A549 (cell line): ENCODE measurements at regions not wholly inside any gene's neighbourhood (a gene's known extent, or its start where the extent isn't known, plus 50 kb on each side); places are given as distances from the start of the nearest gene placed in this dataset.
A peak's percentile ranks its signal among the peaks of the same experiment; 100 is the strongest.

Source experiments
- ATAC-seq, 2 experiments: fragments of 200-7000 bp in 1 of 2; fragments of >200 bp in 1 of 2; cut with Nextera tagmentation in 1 of 2; cut with Tn5 transposase in 1 of 2; 3 replicates each; pipeline versions ENCODE4 v1.8.0 to v1.9.1; 2018 to 2020; ENCODE audit warnings: mild to moderate bottlenecking in 1 of 2, moderate library complexity in 1 of 2
- CTCF ChIA-PET: fragments of 300-600 bp; sonication (Branson Sonifier 250); formaldehyde crosslinking; extraction: SDS; loops from one replicate; lab custom pipeline; 2021; ENCODE audit warnings: antibody characterized with exemption, inconsistent platforms; lab: Yijun Ruan, JAX
- POLR2A ChIA-PET: fragments of 350-600 bp; formaldehyde crosslinking; extraction: SDS; loops from one replicate; lab custom pipeline; 2021; ENCODE audit warnings: antibody characterized with exemption, inconsistent platforms; lab: Yijun Ruan, JAX
- DNase-seq, 2 experiments: peaks; one replicate each; pipeline versions ENCODE4 v3.0.0 to v3.0.0-alpha.2; 2011 to 2016; ENCODE audit warnings: low read depth in 1 of 2, low spot score in 1 of 2
- FAIRE-seq: peaks from 2 replicates; lab custom pipeline; 2011; peaks lifted over from hg19 to GRCh38; lab: Jason Lieb, UNC
- H3K27ac ChIP-seq, 2 experiments: fragments of >200 bp; sonication (Bioruptor Twin); formaldehyde crosslinking; 3 replicates each; pipeline ENCODE4 v1.5.1; 2016 to 2017
- H3K4me1 ChIP-seq: fragments of >200 bp; sonication (Bioruptor Twin); formaldehyde crosslinking; 3 replicates; pipeline ENCODE4 v1.6.1; 2016
- H3K4me2 ChIP-seq: fragments of >200 bp; sonication (Bioruptor Twin); formaldehyde crosslinking; 3 replicates; pipeline ENCODE4 v1.6.1; 2016
- H3K4me3 ChIP-seq: fragments of >200 bp; sonication (Bioruptor Twin); formaldehyde crosslinking; 3 replicates; pipeline ENCODE4 v1.5.1; 2016
- H3K9me3 ChIP-seq: fragments of >200 bp; sonication (Bioruptor Twin); formaldehyde crosslinking; 3 replicates; pipeline ENCODE4 v1.6.1; 2016
- ATOH8 ChIP-seq: fragments of 250-450 bp; sonication (Bioruptor Pico); IDR thresholded peaks from 2 replicates; pipeline ENCODE4 v1.5.0; 2020; ENCODE audit warnings: low read depth, mild to moderate bottlenecking, moderate library complexity
- BHLHE40 ChIP-seq: IDR thresholded peaks from 2 replicates; pipeline ENCODE4 v1.6.1; 2012; ENCODE audit warnings: low read depth, low read length, inconsistent platforms
- CBX8 ChIP-seq: fragments of 200-600 bp; sonication (generic); IDR thresholded peaks from 2 replicates; pipeline ENCODE4 v1.6.1; 2016
- CTCF ChIP-seq: fragments of >200 bp; sonication (Bioruptor Twin); formaldehyde crosslinking; IDR thresholded peaks from 3 replicates; pipeline ENCODE4 v1.5.1; 2016
- EHMT2 ChIP-seq: fragments of 200-600 bp; sonication (generic); IDR thresholded peaks from 2 replicates; pipeline ENCODE4 v1.6.1; 2016; ENCODE audit warnings: antibody characterized with exemption, low read depth, mild to moderate bottlenecking, moderate library complexity
- EP300 ChIP-seq, 2 experiments: fragments of >200 bp; sonication (Bioruptor Twin); formaldehyde crosslinking; IDR thresholded peaks; 2 replicates in 1 of 2; 3 replicates in 1 of 2; pipeline ENCODE4 v1.6.1; 2016 to 2017
- ESRRA ChIP-seq: fragments of 150-350 bp; IDR thresholded peaks from 2 replicates; pipeline ENCODE4 v1.6.1; 2014; ENCODE audit warnings: mild to moderate bottlenecking, low read length, borderline replicate concordance
- FOSB ChIP-seq: fragments of 250-450 bp; sonication (Bioruptor Pico); IDR thresholded peaks from 2 replicates; pipeline ENCODE4 v1.5.0; 2020; ENCODE audit warnings: mild to moderate bottlenecking, moderate library complexity
- FOSL2 ChIP-seq, 2 experiments: fragments of 450-650 bp in 1 of 2; fragments of >200 bp in 1 of 2; sonication (Bioruptor Twin) in 1 of 2; formaldehyde crosslinking; IDR thresholded peaks; 2 replicates each; pipeline versions ENCODE4 v1.5.0 to v1.6.1; 2016 to 2020; ENCODE audit warnings: mild to moderate bottlenecking in 1 of 2, moderate library complexity in 1 of 2
- FOXS1 ChIP-seq: fragments of 250-450 bp; sonication (Bioruptor Pico); IDR thresholded peaks from 2 replicates; pipeline ENCODE4 v1.5.0; 2020; ENCODE audit warnings: mild to moderate bottlenecking, moderate library complexity
- GATA3 ChIP-seq: IDR thresholded peaks from 2 replicates; pipeline ENCODE4 v1.6.1; 2012; ENCODE audit warnings: borderline replicate concordance
- HDAC2 ChIP-seq: fragments of 200-600 bp; sonication (generic); IDR thresholded peaks from 2 replicates; pipeline ENCODE4 v1.6.1; 2016
- HOXA7 ChIP-seq: fragments of 250-450 bp; sonication (Bioruptor Pico); IDR thresholded peaks from 2 replicates; pipeline ENCODE4 v1.5.0; 2020; ENCODE audit warnings: mild to moderate bottlenecking, moderate library complexity
- HOXB13 ChIP-seq: fragments of 250-450 bp; sonication (Bioruptor Pico); IDR thresholded peaks from 2 replicates; pipeline ENCODE4 v1.5.0; 2020; ENCODE audit warnings: low read depth, mild to moderate bottlenecking, moderate library complexity
- HOXB5 ChIP-seq: fragments of 250-450 bp; sonication (Bioruptor Pico); IDR thresholded peaks from 2 replicates; pipeline ENCODE4 v1.5.0; 2020; ENCODE audit warnings: mild to moderate bottlenecking, moderate library complexity
- KDM5A ChIP-seq: fragments of 200-600 bp; sonication (generic); IDR thresholded peaks from 2 replicates; pipeline ENCODE4 v1.6.1; 2016; ENCODE audit warnings: antibody characterized with exemption, mild to moderate bottlenecking
- MAFK ChIP-seq: fragments of 450-650 bp; IDR thresholded peaks from 2 replicates; pipeline ENCODE4 v1.6.1; 2014; ENCODE audit not compliant: partially characterized antibody
- NR3C1 ChIP-seq: fragments of >200 bp; sonication (Bioruptor Twin); formaldehyde crosslinking; IDR thresholded peaks from 3 replicates; pipeline ENCODE4 v1.6.1; 2017
- POLR2A ChIP-seq: IDR thresholded peaks from 2 replicates; pipeline ENCODE4 v1.6.1; 2012; ENCODE audit warnings: mild to moderate bottlenecking, low read length
- RNF2 ChIP-seq: fragments of 200-600 bp; sonication (generic); IDR thresholded peaks from 2 replicates; pipeline ENCODE4 v1.6.1; 2016; ENCODE audit warnings: low read depth, mild to moderate bottlenecking, antibody characterized with exemption, moderate library complexity, borderline replicate concordance
- TP53 ChIP-seq: fragments of 250-450 bp; sonication (Bioruptor Pico); IDR thresholded peaks from 2 replicates; pipeline ENCODE4 v1.5.0; 2021; ENCODE audit warnings: mild to moderate bottlenecking, moderate library complexity
- ZC3H11A ChIP-seq: fragments of 450-650 bp; IDR thresholded peaks from 2 replicates; pipeline ENCODE4 v1.6.1; 2014; ENCODE audit warnings: antibody characterized with exemption, mild to moderate bottlenecking
- ZNF302 ChIP-seq: fragments of 250-450 bp; sonication (Bioruptor Pico); IDR thresholded peaks from 2 replicates; pipeline ENCODE4 v1.9.0; 2021; ENCODE audit warnings: inconsistent platforms, mild to moderate bottlenecking, moderate library complexity
- WGBS: methylation state at CpG from one replicate; pipeline ENCODE4 v1.1.6; 2017; ENCODE audit errors: missing lambda C conversion rate; 5-methylcytosine and 5-hydroxymethylcytosine counted together
- TF ChIP-seq, protein P1 (sequence below): fragments of 150-350 bp; IDR thresholded peaks from 2 replicates; pipeline ENCODE4 v1.6.1; 2014; ENCODE audit warnings: low read depth, mild to moderate bottlenecking, low read length

- TF ChIP-seq TP53 (no peak), BHLHE40 (no peak)
These were observed 489.0 kb upstream of the AUTS2 start (continued) for GRCh38 chr7:69109246-69109645.

GRCh38 chr7:69109879-69110278, 488.4 kb upstream of the AUTS2 start:
- ATAC-seq (no peak), FAIRE-seq (no peak), DNase-seq (no peak)
- Histone ChIP-seq H3K9me3 (no peaks in the 10 kb centered on the region; the same call in 2 of the 3 replicates), H3K4me3 (no peak overlapping the region), H3K27ac (no peak overlapping the region), H3K4me2 (no peak overlapping the region)
- ChIA-PET POLR2A (no interaction called here), CTCF (no interaction called here)
- TF ChIP-seq FOSB (CRISPR knock-in tag) (no peak), POLR2A (no peak), NR3C1 (no peak), HOXB13 (no peak), MAFK (no peak), HOXB5 (CRISPR knock-in tag) (no peak)
- TF ChIP-seq, all 56 proteins: peak for 0
- no peaks in the 10 kb centered on the region for H3K4me1 ChIP-seq
- 67% methylated on average over 7 of the region's 7 CpGs for WGBS

DNA sequence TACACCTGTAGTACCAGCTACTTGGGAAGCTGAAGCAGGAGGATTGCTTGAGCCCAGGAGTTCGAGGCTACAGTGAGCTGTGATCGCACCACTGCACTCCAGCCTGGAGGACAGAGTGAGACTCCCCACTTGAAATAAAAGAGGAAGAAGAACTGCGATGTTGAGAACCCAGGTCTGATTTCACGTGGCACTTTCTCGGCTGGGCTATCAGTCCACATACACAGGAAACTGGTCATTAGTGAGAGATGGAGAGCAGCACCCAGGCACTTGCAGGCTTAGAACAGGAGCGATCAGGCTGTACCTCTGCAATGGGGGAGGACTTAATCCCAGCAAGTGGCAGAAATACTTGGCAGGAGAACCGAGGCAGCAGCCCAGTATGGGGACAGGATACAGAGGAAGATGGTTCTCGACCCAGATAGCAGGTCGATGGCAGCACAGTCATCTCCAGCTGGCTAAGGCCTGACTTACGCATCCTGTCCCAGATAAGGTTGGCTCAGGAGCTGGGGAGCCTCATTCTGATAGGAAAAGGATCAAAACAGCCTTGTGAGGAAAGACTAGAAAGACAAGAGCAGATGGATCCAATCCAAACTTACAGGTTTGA, 487.7 kb upstream of the AUTS2 start:
- ChIA-PET POLR2A (no interaction called here), CTCF (no interaction called here)
- Histone ChIP-seq H3K4me2 (no peak overlapping the region), H3K9me3 (no peaks in the 10 kb centered on the region; the same call in 2 of the 3 replicates), H3K4me3 (no peak overlapping the region), H3K4me1 (no peaks in the 10 kb centered on the region), H3K27ac (no peak overlapping the region)
- no peak for FAIRE-seq
- no peak for DNase-seq
- no peak for TF ChIP-seq CBX8
- TF ChIP-seq RNF2, result no peak
- TF ChIP-seq ZNF302 (CRISPR knock-in tag), result no peak
- TF ChIP-seq HOXA7 (CRISPR knock-in tag), result no peak
- no peak for TF ChIP-seq MAFK
- no peak for TF ChIP-seq ESRRA
- TF ChIP-seq ATOH8 (CRISPR knock-in tag), result no peak
- TF ChIP-seq HOXB13, result no peak
- no peak for ATAC-seq
- WGBS, result 44% methylated on average over 10 of the region's 10 CpGs

- ChIA-PET POLR2A (no interaction called here), CTCF (no interaction called here)
- ATAC-seq (no peak), FAIRE-seq (peak; percentile 32), DNase-seq (no peak)
- H3K4me2 ChIP-seq, result no peak overlapping the region
- H3K4me3 ChIP-seq, result no peak overlapping the region
- no peak for TF ChIP-seq GATA3
- TF ChIP-seq FOSL2 (IDR thresholded peaks at IDR 0.05), result no peak
- 0 out of 2 replicates have a peak, but pooled peaks have one; percentile 28 for TF ChIP-seq FOSL2 (CRISPR knock-in tag; IDR thresholded peaks at IDR 0.05)
- WGBS, result 6% methylated on average over 2 of the region's 2 CpGs
- H3K27ac ChIP-seq, result no peak overlapping the region
- no peaks in the 10 kb centered on the region; the same call in 2 of the 3 replicates for H3K9me3 ChIP-seq
- no peaks in the 10 kb centered on the region for H3K4me1 ChIP-seq
These were observed 483.9 kb upstream of the AUTS2 start for GRCh38 chr7:69114374-69114773.

DNA sequence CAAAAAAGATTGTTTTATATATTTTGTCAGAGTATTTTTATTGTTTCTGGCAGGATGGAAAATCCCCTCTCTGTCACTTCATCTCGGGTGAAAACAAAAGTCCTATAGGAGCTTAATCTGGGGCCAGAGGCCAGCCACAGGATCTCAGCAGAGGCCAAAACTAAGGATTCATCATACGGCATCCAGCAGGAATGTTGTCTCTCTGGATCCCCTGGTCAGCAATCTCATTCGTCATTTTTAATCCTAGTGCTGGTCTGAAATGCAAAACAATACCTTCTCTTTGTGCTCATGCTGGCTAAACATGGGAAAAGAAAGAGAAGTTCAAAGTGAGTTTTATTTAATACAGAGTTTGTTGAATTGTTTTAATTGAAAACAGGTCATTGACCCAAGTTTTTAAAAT, 482.5 kb upstream of the AUTS2 start:
- 42% methylated on average over 3 of the region's 3 CpGs for WGBS
- no peak for DNase-seq
- no peak for FAIRE-seq
- no peak for ATAC-seq
- Histone ChIP-seq H3K4me1 (no peaks in the 10 kb centered on the region), H3K9me3 (no peaks in the 10 kb centered on the region; the same call in 2 of the 3 replicates), H3K4me2 (no peak overlapping the region), H3K27ac (no peak overlapping the region), H3K4me3 (no peak overlapping the region)
- ChIA-PET CTCF (interaction anchor here (0.6 kb wide), 1 partner anchor 283 kb away, joined by 4 read pairs; no protein-coding TSS in a partner anchor), POLR2A (no interaction called here)
- TF ChIP-seq, protein P1, sequence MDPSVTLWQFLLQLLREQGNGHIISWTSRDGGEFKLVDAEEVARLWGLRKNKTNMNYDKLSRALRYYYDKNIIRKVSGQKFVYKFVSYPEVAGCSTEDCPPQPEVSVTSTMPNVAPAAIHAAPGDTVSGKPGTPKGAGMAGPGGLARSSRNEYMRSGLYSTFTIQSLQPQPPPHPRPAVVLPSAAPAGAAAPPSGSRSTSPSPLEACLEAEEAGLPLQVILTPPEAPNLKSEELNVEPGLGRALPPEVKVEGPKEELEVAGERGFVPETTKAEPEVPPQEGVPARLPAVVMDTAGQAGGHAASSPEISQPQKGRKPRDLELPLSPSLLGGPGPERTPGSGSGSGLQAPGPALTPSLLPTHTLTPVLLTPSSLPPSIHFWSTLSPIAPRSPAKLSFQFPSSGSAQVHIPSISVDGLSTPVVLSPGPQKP, result no peak
- TF ChIP-seq HOXB13, result no peak
- TF ChIP-seq ATOH8 (CRISPR knock-in tag), result no peak
- TF ChIP-seq HDAC2, result no peak
- no peak for TF ChIP-seq BHLHE40
- no peak for TF ChIP-seq KDM5A
- no peak for TF ChIP-seq ZC3H11A
- no peak for TF ChIP-seq CBX8
- no peak for TF ChIP-seq EP300 (IDR thresholded peaks at IDR 0.05)
- TF ChIP-seq HOXA7 (CRISPR knock-in tag), result no peak
- no peak for TF ChIP-seq FOXS1 (CRISPR knock-in tag)
- no peak for TF ChIP-seq POLR2A
- TF ChIP-seq CTCF, result no peak
- no peak for TF ChIP-seq EHMT2
